ENCODE measurements at regions not wholly inside any gene's neighbourhood (a gene's known extent, or its start where the extent isn't known, plus 50 kb on each side); places are given as distances from the start of the nearest gene placed in this dataset.

- peak; percentile 24 to 43 for TF ChIP-seq CTCF (conservative IDR thresholded peaks at IDR 0.05 in 1 of 2, IDR thresholded peaks at IDR 0.05 in 1 of 2; ENCODE audit: low read depth in 1 of 2, low read length in 2 of 2)
- no peak for TF ChIP-seq EZH2 (IDR thresholded peaks at IDR 0.05; ENCODE audit: low read length, missing control alignments)
Observed at GRCh38 chr14:30330445-30330844, 228.5 kb upstream of the G2E3 start.
